Stomach (tissue), 8 donors: ENCODE measurements at regions not wholly inside any gene's neighbourhood (a gene's known extent, or its start where the extent isn't known, plus 50 kb on each side); places are given as distances from the start of the nearest gene placed in this dataset.

Source experiments
- DNase-seq, 2 donors: peaks; one replicate each; pipeline versions ENCODE4 v3.0.0 to v3.0.0-alpha.2; 2013 to 2019
- H3K27ac ChIP-seq, 5 donors: fragments of 200-600 bp in 4 of 5; sonication (generic) in 4 of 5; one replicate each; pipeline ENCODE4 v1.5.1; 2013 to 2019; ENCODE audit warnings: mild to moderate bottlenecking in 1 of 5, moderate library complexity in 1 of 5
- H3K27me3 ChIP-seq, 3 donors: fragments of 200-600 bp; sonication (generic); one replicate each; pipeline ENCODE4 v1.5.1; 2017 to 2019; ENCODE audit warnings: mixed run types in 1 of 3
- H3K36me3 ChIP-seq, 4 donors: fragments of 200-600 bp; sonication (generic); 1 replicate in 3 of 4; 2 replicates in 1 of 4; pipeline ENCODE4 v1.5.1; 2016 to 2019
- H3K4me1 ChIP-seq, 4 donors: fragments of 200-600 bp; sonication (generic); one replicate each; pipeline ENCODE4 v1.5.1; 2016 to 2019
- H3K4me3 ChIP-seq, 4 donors: fragments of 200-600 bp; sonication (generic) in 3 of 4; one replicate each; pipeline ENCODE4 v1.5.1; 2016 to 2019; ENCODE audit warnings: mild to moderate bottlenecking in 1 of 4
- H3K9me3 ChIP-seq, 4 donors: fragments of 200-600 bp; sonication (generic); one replicate each; pipeline ENCODE4 v1.5.1; 2016 to 2019
- EP300 ChIP-seq: sonication (generic); formaldehyde crosslinking; IDR thresholded peaks from one replicate; pipeline ENCODE4 v1.6.1; 2017; ENCODE audit warnings: antibody characterized with exemption
- POLR2A ChIP-seq, 4 donors: fragments of 450-650 bp; IDR thresholded peaks; one replicate each; pipeline ENCODE4 v1.6.1; 2016; ENCODE audit warnings: antibody characterized with exemption in 4 of 4, control low read depth in 2 of 4, mild to moderate bottlenecking in 1 of 4, moderate library complexity in 1 of 4
- POLR2AphosphoS5 ChIP-seq, 3 donors: sonication (generic); formaldehyde crosslinking; IDR thresholded peaks; one replicate each; pipeline ENCODE4 v1.6.1; 2016; ENCODE audit warnings: antibody characterized with exemption in 3 of 3
- WGBS, 5 donors: extraction: QIAGEN DNeasy Blood & Tissue Kit in 3 of 5; methylation state at CpG; one replicate each; pipeline versions ENCODE4 v1.1.5 to v1.1.7; 2013 to 2018; 5-methylcytosine and 5-hydroxymethylcytosine counted together
- intact Hi-C: fragments of 100-400 bp; cut with DNase I; formaldehyde crosslinking; loops from one replicate; pipeline ENCODE4 v1.15.1; 2023; ENCODE audit warnings: low total_unique reads
- TF ChIP-seq, protein P1 (sequence below), 7 experiments: fragments of 450-650 bp in 4 of 7; fragments of 200-600 bp in 3 of 7; sonication (generic) in 3 of 7; IDR thresholded peaks; one replicate each; pipeline ENCODE4 v1.5.1; 2016 to 2019; ENCODE audit warnings: antibody characterized with exemption in 7 of 7, control low read depth in 2 of 7, mild to moderate bottlenecking in 1 of 7
- donor health status: healthy with polysubstance abuse.
- donor health status: Bipolar disorder and iron deficiency.
- donor health status: healthy.

DNA sequence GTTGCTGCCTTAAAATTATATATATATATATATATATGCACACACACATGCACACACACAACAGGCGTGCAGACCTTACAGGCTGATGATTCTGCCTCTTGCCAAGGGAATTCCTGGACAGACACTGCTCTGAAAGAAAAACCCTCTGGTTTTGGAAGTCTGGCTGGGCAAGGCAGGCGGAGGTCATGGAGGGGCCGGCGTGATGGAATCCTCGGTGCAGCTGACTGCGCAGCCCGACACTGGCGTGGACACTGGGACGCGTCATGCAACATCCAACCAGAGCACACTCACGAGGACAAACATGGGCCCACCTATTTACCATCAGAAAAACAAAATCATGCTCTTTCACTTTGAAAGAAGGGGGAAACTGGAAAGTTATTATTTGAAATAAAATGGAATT, 235.3 kb downstream of the ZNF516 start:
- Histone ChIP-seq H3K4me3 (no peak overlapping the region), H3K4me1 (peaks cover 0 to 22% (median 10%) of the 10 kb centered on the region in 4 donors), H3K36me3 (no peaks in the 10 kb centered on the region), H3K9me3 (no peaks in the 10 kb centered on the region), H3K27me3 (peaks cover 0 to 10% (median 0%) of the 10 kb centered on the region in 3 donors), H3K27ac (no peak overlapping the region)
- 75 to 85% (median 80%) methylated on average over 11 of the region's 11 CpGs for WGBS, 5 donors
- intact Hi-C loops = no loop called here
- TF ChIP-seq POLR2A (IDR thresholded peaks at IDR 0.05) = no peak
- no peak for TF ChIP-seq EP300
- TF ChIP-seq, protein P1, sequence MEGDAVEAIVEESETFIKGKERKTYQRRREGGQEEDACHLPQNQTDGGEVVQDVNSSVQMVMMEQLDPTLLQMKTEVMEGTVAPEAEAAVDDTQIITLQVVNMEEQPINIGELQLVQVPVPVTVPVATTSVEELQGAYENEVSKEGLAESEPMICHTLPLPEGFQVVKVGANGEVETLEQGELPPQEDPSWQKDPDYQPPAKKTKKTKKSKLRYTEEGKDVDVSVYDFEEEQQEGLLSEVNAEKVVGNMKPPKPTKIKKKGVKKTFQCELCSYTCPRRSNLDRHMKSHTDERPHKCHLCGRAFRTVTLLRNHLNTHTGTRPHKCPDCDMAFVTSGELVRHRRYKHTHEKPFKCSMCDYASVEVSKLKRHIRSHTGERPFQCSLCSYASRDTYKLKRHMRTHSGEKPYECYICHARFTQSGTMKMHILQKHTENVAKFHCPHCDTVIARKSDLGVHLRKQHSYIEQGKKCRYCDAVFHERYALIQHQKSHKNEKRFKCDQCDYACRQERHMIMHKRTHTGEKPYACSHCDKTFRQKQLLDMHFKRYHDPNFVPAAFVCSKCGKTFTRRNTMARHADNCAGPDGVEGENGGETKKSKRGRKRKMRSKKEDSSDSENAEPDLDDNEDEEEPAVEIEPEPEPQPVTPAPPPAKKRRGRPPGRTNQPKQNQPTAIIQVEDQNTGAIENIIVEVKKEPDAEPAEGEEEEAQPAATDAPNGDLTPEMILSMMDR (IDR thresholded peaks at IDR 0.05) = no peak
- TF ChIP-seq POLR2AphosphoS5 (IDR thresholded peaks at IDR 0.05) = no peak
- peak in 1 of 2 donors; percentile 69 for DNase-seq

DNA sequence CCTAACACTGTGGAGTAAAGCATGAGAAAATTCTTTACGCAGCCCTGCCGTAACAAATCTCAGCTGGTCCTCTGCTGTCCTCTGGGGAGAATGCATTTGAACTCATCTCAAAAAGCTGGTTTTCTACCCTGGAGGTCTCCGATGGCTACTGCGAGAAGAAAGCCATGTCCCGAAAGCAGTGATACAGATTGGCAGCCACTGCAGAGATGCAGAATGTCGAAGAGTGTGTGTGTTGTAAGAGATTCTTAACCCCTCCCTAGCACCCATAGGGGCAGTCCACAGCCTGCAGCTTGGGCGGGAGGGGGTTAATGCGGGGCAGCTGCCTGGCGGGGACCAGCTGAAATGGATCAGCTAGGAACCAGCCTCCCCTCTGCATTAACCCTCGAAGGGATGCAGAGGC, 235.9 kb downstream of the ZNF516 start:
- peaks cover 0 to 16% (median 7%) of the 10 kb centered on the region in 4 donors for H3K4me1 ChIP-seq
- intact Hi-C loops = no loop called here

DNA sequence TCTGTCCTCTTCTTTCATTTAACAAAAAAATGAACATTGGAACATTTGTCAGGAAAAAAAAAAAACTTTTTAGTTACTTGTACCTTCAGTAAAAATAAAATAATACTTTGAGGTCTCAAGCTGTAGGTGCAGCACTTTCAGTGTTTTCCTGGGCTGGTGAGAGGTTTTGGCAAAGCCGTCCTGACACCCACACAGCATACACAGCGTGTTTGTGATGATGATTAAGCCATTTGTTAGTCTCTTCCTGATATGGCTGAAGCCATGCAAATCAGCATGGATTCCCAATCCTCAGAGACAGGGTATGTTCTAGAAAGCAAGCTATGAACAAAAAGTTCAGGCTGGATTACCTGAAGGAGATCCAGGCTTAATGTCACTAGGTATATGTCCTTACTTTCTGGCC, 236.8 kb downstream of the ZNF516 start:
- H3K4me1 ChIP-seq = peaks cover 0 to 10% (median 3%) of the 10 kb centered on the region in 4 donors
- TF ChIP-seq, protein P1 (IDR thresholded peaks at IDR 0.05) = no peak
- no peak for TF ChIP-seq EP300
- TF ChIP-seq POLR2A (IDR thresholded peaks at IDR 0.05) = no peak
- no peak for TF ChIP-seq POLR2AphosphoS5 (IDR thresholded peaks at IDR 0.05)
- no peak overlapping the region for H3K4me3 ChIP-seq
- WGBS, 5 donors = 29 to 56% (median 49%) methylated on average over 2 of the region's 2 CpGs
- DNase-seq = no peak
- no peak overlapping the region for H3K27ac ChIP-seq
- peaks cover 0 to 10% (median 0%) of the 10 kb centered on the region in 3 donors for H3K27me3 ChIP-seq
- intact Hi-C loops = no loop called here
- no peaks in the 10 kb centered on the region for H3K36me3 ChIP-seq
- no peaks in the 10 kb centered on the region for H3K9me3 ChIP-seq

More for the DNA sequence above, 235.9 kb downstream of the ZNF516 start:
- peak overlapping the region in 1 of 5 donors; percentile 27 for H3K27ac ChIP-seq
- H3K36me3 ChIP-seq = no peaks in the 10 kb centered on the region
- peaks cover 0 to 10% (median 0%) of the 10 kb centered on the region in 3 donors for H3K27me3 ChIP-seq
- no peaks in the 10 kb centered on the region for H3K9me3 ChIP-seq
- WGBS, 5 donors = 35 to 58% (median 48%) methylated on average over 9 to 10 of the region's 10 CpGs
- no peak overlapping the region for H3K4me3 ChIP-seq
- DNase-seq = peak in 1 of 2 donors; percentile 52
- TF ChIP-seq POLR2AphosphoS5 (IDR thresholded peaks at IDR 0.05) (no peak), EP300 (no peak), POLR2A (IDR thresholded peaks at IDR 0.05) (no peak)
- TF ChIP-seq, protein P1 (IDR thresholded peaks at IDR 0.05) = no peak

DNA sequence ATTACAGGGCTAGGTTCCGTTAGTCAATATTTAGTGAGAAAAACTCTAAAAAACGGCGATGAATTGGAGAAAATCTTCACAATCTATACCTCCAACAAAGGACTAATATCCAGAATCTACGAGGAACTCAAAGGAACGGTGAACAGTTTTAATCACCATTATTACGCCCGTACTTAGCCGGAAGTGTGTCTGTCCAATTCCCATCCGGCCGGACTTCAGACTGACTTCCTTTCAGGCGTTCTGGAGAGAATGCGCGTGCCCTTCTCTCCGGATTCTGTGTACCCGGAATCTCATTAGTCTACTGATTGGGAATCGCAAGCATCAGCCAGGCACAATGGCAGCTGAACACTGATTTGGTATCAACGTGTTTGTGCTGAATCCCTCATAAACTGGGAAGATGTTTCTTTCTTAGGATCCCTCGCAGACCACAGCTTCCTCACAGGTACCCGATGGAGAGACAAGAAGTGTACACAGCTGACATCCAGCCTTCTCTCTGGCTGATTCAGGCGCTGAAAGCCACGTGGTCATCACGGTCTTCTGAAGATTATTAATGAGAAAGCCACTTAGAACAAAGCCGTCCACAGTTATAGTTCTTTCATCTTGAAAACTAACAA, 239.9 kb downstream of the ZNF516 start:
- Histone ChIP-seq H3K27ac (no peak overlapping the region), H3K9me3 (no peaks in the 10 kb centered on the region), H3K36me3 (no peaks in the 10 kb centered on the region), H3K4me3 (no peak overlapping the region), H3K27me3 (peaks cover 0 to 10% (median 0%) of the 10 kb centered on the region in 3 donors), H3K4me1 (peaks cover 0 to 10% (median 2%) of the 10 kb centered on the region in 4 donors)
- intact Hi-C loops = no loop called here
- WGBS, 5 donors = 88 to 90% (median 88%) methylated on average over 23 of the region's 23 CpGs
- DNase-seq = no peak
- TF ChIP-seq, protein P1 (IDR thresholded peaks at IDR 0.05) = no peak
- TF ChIP-seq EP300 = no peak
- TF ChIP-seq POLR2AphosphoS5 (IDR thresholded peaks at IDR 0.05) = no peak
- no peak for TF ChIP-seq POLR2A (IDR thresholded peaks at IDR 0.05)
